ENCODE measurements at regions not wholly inside any gene's neighbourhood (a gene's known extent, or its start where the extent isn't known, plus 50 kb on each side); places are given as distances from the start of the nearest gene placed in this dataset.

GRCh38 chr2:205865905-205866441, 183.7 kb downstream of the NRP2 start:
- CTCF ChIA-PET: no interaction called here
- H3K9me3 ChIP-seq (ENCODE audit: control insufficient read depth, insufficient read depth, low read depth, low read length): no peaks in the 10 kb centered on the region

GRCh38 chr2:205865056-205865455, 182.8 kb downstream of the NRP2 start:
- ChIA-PET POLR2A (no interaction called here), CTCF (no interaction called here)
- H3K4me1 ChIP-seq (ENCODE audit: control insufficient read depth, insufficient read depth, low read length): no peaks in the 10 kb centered on the region
- no peaks in the 10 kb centered on the region for H3K36me3 ChIP-seq (ENCODE audit: control insufficient read depth, insufficient read depth, low read length)
- TF ChIP-seq SIN3A (IDR thresholded peaks at IDR 0.05; ENCODE audit: borderline replicate concordance, insufficient read depth, low read depth, low read length) (no peak), REST (IDR thresholded peaks at IDR 0.05; ENCODE audit: insufficient read depth in 1 of 2, low read depth in 2 of 2, low read length in 1 of 2) (no peak), POLR2AphosphoS5 (IDR thresholded peaks at IDR 0.05; ENCODE audit: low read depth, low read length) (no peak), TCF7L2 (IDR thresholded peaks at IDR 0.05; ENCODE audit: low read depth, low read length) (no peak)
- in situ Hi-C loops (cut with HindIII; ENCODE audit: low pct_unique_long_range_greater_than_20kb, low sequenced_read_pairs) (no loop called here), intact Hi-C loops (cut with micrococcal nuclease; ENCODE audit: unreplicated experiment) (no loop called here)
- no peak overlapping the region for H3K27ac ChIP-seq (ENCODE audit: low read length)
- H3K27me3 ChIP-seq (ENCODE audit: control insufficient read depth, insufficient read depth, low read length): peaks cover 4% of the 10 kb centered on the region; the same call in 1 of the 2 replicates
- ATAC-seq: no peak
- H3K9me3 ChIP-seq (ENCODE audit: control insufficient read depth, insufficient read depth, low read depth, low read length): no peaks in the 10 kb centered on the region
- no TSS peak for BruUV-seq (replicated peaks)
- no peak overlapping the region for H3K4me3 ChIP-seq (ENCODE audit: low read depth in 2 of 2, low read length in 2 of 2)
- DNase-seq (ENCODE audit: low read depth, low spot score): no peak

More at GRCh38 chr2:205865905-205866441, 183.7 kb downstream of the NRP2 start:
- POLR2A ChIA-PET: no interaction called here
- in situ Hi-C loops (cut with HindIII; ENCODE audit: low pct_unique_long_range_greater_than_20kb, low sequenced_read_pairs): no loop called here
- TF ChIP-seq TCF7L2 (IDR thresholded peaks at IDR 0.05; ENCODE audit: low read depth, low read length): no peak
- no peak for TF ChIP-seq REST (IDR thresholded peaks at IDR 0.05; ENCODE audit: insufficient read depth in 1 of 2, low read depth in 2 of 2, low read length in 1 of 2)
- no peak for TF ChIP-seq POLR2AphosphoS5 (IDR thresholded peaks at IDR 0.05; ENCODE audit: low read depth, low read length)
- TF ChIP-seq CTCF (IDR thresholded peaks at IDR 0.05): no peak
- no peak for TF ChIP-seq SIN3A (IDR thresholded peaks at IDR 0.05; ENCODE audit: borderline replicate concordance, insufficient read depth, low read depth, low read length)
- no peaks in the 10 kb centered on the region for H3K4me1 ChIP-seq (ENCODE audit: control insufficient read depth, insufficient read depth, low read length)
- H3K36me3 ChIP-seq (ENCODE audit: control insufficient read depth, insufficient read depth, low read length): no peaks in the 10 kb centered on the region
- H3K4me3 ChIP-seq (ENCODE audit: low read depth in 2 of 2, low read length in 2 of 2): no peak overlapping the region
- no TSS peak for BruUV-seq (replicated peaks)
- ATAC-seq: no peak
- no peak overlapping the region for H3K27ac ChIP-seq (ENCODE audit: low read length)
- no peak for DNase-seq (ENCODE audit: low read depth, low spot score)
- intact Hi-C loops (cut with micrococcal nuclease; ENCODE audit: unreplicated experiment): no loop called here
- peaks cover 4% of the 10 kb centered on the region for H3K27me3 ChIP-seq (ENCODE audit: control insufficient read depth, insufficient read depth, low read length)

Data from Panc1 (cell line).